ENCODE measurements at regions not wholly inside any gene's neighbourhood (a gene's known extent, or its start where the extent isn't known, plus 50 kb on each side); places are given as distances from the start of the nearest gene placed in this dataset.
A peak's percentile ranks its signal among the peaks of the same experiment; 100 is the strongest.

DNA sequence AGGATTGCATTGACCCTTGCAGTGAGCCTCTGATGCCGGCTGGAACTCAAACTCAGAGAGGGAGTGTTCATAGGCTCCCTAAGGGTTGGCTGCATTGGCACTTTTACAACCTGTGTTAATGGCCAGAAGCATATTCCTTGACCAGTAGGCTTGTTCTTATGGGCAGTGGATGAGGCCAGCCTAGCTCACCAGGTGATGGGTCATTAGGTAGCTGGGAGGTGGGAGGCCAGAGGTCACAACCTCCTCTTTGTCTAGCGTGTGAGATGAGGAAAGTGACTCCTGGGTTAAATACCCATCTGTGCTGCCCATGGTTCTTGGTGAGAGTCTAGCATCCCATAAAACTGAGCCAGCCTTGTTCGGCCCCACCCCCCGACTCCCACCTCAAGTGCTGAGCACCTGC lies 275.7 kb upstream of the CTNNB1 start:
- Histone ChIP-seq H3K9me3 (no peaks in the 10 kb centered on the region), H3K4me3 (no peak overlapping the region), H3K36me3 (no peaks in the 10 kb centered on the region), H3K27me3 (no peaks in the 10 kb centered on the region), H3K27ac (replicated peaks in 1 of 4) (no peak overlapping the region), H3K4me1 (no peaks in the 10 kb centered on the region)
- DNase-seq (ENCODE audit: extremely low spot score), result peak; percentile 39
- TF ChIP-seq POLR2A (IDR thresholded peaks at IDR 0.05; ENCODE audit: low read depth) (no peak), POLR2AphosphoS5 (IDR thresholded peaks at IDR 0.05) (no peak), EP300 (IDR thresholded peaks at IDR 0.05) (no peak)
- TF ChIP-seq, protein P1, sequence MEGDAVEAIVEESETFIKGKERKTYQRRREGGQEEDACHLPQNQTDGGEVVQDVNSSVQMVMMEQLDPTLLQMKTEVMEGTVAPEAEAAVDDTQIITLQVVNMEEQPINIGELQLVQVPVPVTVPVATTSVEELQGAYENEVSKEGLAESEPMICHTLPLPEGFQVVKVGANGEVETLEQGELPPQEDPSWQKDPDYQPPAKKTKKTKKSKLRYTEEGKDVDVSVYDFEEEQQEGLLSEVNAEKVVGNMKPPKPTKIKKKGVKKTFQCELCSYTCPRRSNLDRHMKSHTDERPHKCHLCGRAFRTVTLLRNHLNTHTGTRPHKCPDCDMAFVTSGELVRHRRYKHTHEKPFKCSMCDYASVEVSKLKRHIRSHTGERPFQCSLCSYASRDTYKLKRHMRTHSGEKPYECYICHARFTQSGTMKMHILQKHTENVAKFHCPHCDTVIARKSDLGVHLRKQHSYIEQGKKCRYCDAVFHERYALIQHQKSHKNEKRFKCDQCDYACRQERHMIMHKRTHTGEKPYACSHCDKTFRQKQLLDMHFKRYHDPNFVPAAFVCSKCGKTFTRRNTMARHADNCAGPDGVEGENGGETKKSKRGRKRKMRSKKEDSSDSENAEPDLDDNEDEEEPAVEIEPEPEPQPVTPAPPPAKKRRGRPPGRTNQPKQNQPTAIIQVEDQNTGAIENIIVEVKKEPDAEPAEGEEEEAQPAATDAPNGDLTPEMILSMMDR (IDR thresholded peaks at IDR 0.05), result no peak
- intact Hi-C loops (cut with DNase I), result no loop called here
- WGBS, result 93% methylated on average over 4 of the region's 4 CpGs

DNA sequence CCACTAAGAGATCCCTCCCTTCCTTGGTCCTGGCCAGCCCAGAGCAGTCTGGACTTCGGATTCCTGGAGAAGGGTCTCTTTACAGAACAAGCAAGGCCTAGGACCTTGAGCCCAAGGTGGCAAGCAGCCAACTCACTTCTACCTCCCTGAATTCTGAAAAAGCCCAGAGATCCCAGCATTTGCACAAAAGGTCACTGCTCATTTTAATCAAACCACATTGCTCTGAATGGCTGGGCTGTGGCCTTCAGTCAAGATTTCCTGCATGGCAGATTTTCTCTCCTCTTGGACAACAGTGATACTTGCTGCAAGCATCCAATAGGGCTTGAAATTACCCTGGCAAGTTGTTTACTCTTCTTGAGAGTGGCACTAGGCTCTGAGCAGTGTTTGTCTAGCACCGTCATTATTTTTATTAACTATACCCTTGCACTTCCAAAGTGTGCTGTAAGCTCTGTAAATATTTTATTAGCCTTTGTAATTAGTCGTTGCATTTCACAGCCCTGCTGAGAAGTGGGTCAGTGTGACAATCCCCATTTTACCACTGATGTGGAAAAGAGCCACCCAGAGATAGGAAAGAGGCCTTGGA lies 274.7 kb upstream of the CTNNB1 start:
- Histone ChIP-seq H3K27me3 (no peaks in the 10 kb centered on the region), H3K4me1 (no peaks in the 10 kb centered on the region), H3K4me3 (no peak overlapping the region), H3K27ac (replicated peaks in 1 of 4) (no peak overlapping the region), H3K36me3 (no peaks in the 10 kb centered on the region), H3K9me3 (no peaks in the 10 kb centered on the region)
- WGBS, result 63% methylated on average over 3 of the region's 3 CpGs
- intact Hi-C loops (cut with DNase I), result no loop called here
- TF ChIP-seq POLR2A (IDR thresholded peaks at IDR 0.05; ENCODE audit: low read depth) (no peak), POLR2AphosphoS5 (IDR thresholded peaks at IDR 0.05) (no peak), EP300 (IDR thresholded peaks at IDR 0.05) (no peak)
- TF ChIP-seq, protein P1 (IDR thresholded peaks at IDR 0.05), result no peak
- peak; percentile 66 for DNase-seq (ENCODE audit: extremely low spot score)

DNA sequence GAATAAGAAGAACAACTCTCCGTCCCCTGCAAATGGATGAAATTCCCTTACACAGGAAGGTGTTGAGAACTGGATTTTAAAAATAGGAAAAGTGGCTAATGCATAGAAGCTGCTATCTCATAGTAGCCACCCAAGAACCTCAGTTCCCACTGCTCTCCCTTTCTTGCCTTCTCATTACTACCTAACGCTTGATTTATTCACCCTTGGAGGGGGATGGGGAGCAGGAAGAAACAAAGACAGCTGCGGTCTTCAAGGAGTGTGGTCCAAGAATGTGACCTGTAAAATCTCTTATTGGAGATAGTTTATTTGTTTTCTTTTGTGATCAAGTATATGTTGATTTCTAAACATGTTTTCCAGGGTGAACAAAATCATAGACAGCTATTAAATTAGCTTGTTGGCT lies 274.1 kb upstream of the CTNNB1 start:
- Histone ChIP-seq H3K36me3 (no peaks in the 10 kb centered on the region), H3K4me1 (no peaks in the 10 kb centered on the region), H3K27ac (replicated peaks in 1 of 4) (no peak overlapping the region), H3K27me3 (no peaks in the 10 kb centered on the region), H3K9me3 (no peaks in the 10 kb centered on the region), H3K4me3 (no peak overlapping the region)
- DNase-seq (ENCODE audit: extremely low spot score), result no peak
- intact Hi-C loops (cut with DNase I), result no loop called here
- WGBS, result 83% methylated on average over 3 of the region's 3 CpGs
- TF ChIP-seq, protein P1 (IDR thresholded peaks at IDR 0.05), result no peak
- TF ChIP-seq POLR2A (IDR thresholded peaks at IDR 0.05; ENCODE audit: low read depth), result no peak
- TF ChIP-seq EP300 (IDR thresholded peaks at IDR 0.05), result no peak
- TF ChIP-seq POLR2AphosphoS5 (IDR thresholded peaks at IDR 0.05), result no peak

DNA sequence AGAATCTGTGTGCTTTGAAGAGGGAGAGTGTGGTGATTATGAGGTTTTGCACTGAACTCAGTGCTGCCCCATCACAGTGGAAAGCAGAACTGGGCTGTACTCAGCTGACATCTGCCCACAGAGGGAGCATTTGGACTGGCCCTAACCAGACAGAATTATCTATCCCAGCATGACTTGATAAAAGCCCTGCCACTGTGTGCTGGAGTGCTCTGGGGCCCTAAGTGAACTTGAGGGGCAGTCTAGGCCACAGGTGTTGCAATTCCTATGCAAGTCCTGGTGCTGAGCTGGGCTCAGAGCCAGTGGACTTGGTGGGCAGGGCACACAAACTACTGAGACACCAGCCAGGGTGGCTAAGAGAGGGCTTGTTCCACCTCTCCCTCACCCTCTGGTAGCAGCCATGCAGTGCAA lies 269.2 kb upstream of the CTNNB1 start:
- Histone ChIP-seq H3K36me3 (no peaks in the 10 kb centered on the region), H3K4me1 (no peaks in the 10 kb centered on the region), H3K4me3 (no peak overlapping the region), H3K27me3 (no peaks in the 10 kb centered on the region), H3K27ac (replicated peaks in 1 of 4) (no peak overlapping the region), H3K9me3 (peaks cover 0 to 12% (median 0%) of the 10 kb centered on the region in 4 donors)
- intact Hi-C loops (cut with DNase I), result no loop called here
- no peak for TF ChIP-seq EP300 (IDR thresholded peaks at IDR 0.05)
- TF ChIP-seq, protein P1 (IDR thresholded peaks at IDR 0.05), result no peak
- no peak for TF ChIP-seq POLR2A (IDR thresholded peaks at IDR 0.05; ENCODE audit: low read depth)
- TF ChIP-seq POLR2AphosphoS5 (IDR thresholded peaks at IDR 0.05), result no peak
- no peak for DNase-seq (ENCODE audit: extremely low spot score)

DNA sequence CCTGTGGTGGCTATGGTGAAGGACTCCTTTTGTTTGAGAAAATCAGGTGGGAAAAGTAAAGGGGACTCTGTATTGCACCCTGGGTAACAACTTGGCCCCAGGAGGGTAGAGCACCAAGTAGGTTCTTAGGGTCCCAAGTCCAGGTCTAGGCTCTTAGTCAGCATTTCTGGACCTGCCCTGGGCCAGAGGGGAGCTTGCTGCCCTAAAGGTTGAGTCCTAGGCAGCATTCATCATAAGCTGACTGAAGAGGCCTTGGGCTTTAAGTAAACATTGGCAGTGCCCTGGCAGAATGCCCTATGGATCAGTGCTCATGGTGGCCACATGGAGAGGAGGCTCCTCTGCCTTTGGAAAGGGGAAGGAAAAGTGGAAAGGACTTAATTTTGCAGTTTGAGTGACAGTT lies 268.5 kb upstream of the CTNNB1 start:
- intact Hi-C loops (cut with DNase I), result no loop called here
- no peak overlapping the region for H3K27ac ChIP-seq (replicated peaks in 1 of 4)
- no peaks in the 10 kb centered on the region for H3K4me1 ChIP-seq
- no peak for DNase-seq (ENCODE audit: extremely low spot score)
- H3K36me3 ChIP-seq, result no peaks in the 10 kb centered on the region
- H3K9me3 ChIP-seq, result peaks cover 0 to 12% (median 0%) of the 10 kb centered on the region in 4 donors
- H3K4me3 ChIP-seq, result no peak overlapping the region
- TF ChIP-seq POLR2AphosphoS5 (IDR thresholded peaks at IDR 0.05) (no peak), POLR2A (IDR thresholded peaks at IDR 0.05; ENCODE audit: low read depth) (no peak), EP300 (IDR thresholded peaks at IDR 0.05) (no peak)
- TF ChIP-seq, protein P1 (IDR thresholded peaks at IDR 0.05), result no peak
- H3K27me3 ChIP-seq, result no peaks in the 10 kb centered on the region
